ENCODE measurements at regions not wholly inside any gene's neighbourhood (a gene's known extent, or its start where the extent isn't known, plus 50 kb on each side); places are given as distances from the start of the nearest gene placed in this dataset.

DNA sequence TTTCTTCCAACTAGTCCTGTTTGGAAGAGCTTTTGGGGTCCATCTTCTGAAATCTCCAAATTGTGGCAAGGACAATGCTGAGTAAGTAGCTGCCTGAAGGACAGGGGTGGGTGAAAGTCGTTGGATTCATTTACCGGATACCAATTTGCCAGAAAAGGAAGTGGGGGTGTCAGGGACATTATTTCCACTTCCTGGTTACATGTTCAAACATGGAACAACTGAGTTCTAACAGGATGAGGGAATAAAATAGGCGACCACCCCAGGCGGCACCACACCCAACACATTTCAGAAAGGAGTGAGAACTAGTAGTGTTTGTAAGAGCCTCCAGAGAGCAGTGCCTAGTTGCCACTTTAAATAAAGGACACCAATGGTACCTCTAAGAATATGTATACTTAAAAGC is 158.6 kb upstream of the SERTAD2 start:
- TF ChIP-seq EP300 (IDR thresholded peaks at IDR 0.05; ENCODE audit: borderline replicate concordance) (no peak), YY1 (IDR thresholded peaks at IDR 0.05; ENCODE audit: low read depth) (no peak), TAF1 (IDR thresholded peaks at IDR 0.05; ENCODE audit: low read depth) (no peak), NFIC (IDR thresholded peaks at IDR 0.05) (no peak), FOXM1 (IDR thresholded peaks at IDR 0.05; ENCODE audit: borderline replicate concordance, low read depth) (no peak), TCF12 (IDR thresholded peaks at IDR 0.05; ENCODE audit: low read depth) (no peak), RAD21 (IDR thresholded peaks at IDR 0.05; ENCODE audit: low read depth) (no peak), TEAD4 (IDR thresholded peaks at IDR 0.05) (no peak), EGR1 (IDR thresholded peaks at IDR 0.05) (no peak), CEBPB (IDR thresholded peaks at IDR 0.05) (no peak), ZBTB7A (IDR thresholded peaks at IDR 0.05; ENCODE audit: low read depth) (no peak), MAX (IDR thresholded peaks at IDR 0.05) (no peak), CREB1 (IDR thresholded peaks at IDR 0.05; ENCODE audit: low read depth) (no peak), USF1 (IDR thresholded peaks at IDR 0.05) (no peak)
- TF ChIP-seq, protein P1, sequence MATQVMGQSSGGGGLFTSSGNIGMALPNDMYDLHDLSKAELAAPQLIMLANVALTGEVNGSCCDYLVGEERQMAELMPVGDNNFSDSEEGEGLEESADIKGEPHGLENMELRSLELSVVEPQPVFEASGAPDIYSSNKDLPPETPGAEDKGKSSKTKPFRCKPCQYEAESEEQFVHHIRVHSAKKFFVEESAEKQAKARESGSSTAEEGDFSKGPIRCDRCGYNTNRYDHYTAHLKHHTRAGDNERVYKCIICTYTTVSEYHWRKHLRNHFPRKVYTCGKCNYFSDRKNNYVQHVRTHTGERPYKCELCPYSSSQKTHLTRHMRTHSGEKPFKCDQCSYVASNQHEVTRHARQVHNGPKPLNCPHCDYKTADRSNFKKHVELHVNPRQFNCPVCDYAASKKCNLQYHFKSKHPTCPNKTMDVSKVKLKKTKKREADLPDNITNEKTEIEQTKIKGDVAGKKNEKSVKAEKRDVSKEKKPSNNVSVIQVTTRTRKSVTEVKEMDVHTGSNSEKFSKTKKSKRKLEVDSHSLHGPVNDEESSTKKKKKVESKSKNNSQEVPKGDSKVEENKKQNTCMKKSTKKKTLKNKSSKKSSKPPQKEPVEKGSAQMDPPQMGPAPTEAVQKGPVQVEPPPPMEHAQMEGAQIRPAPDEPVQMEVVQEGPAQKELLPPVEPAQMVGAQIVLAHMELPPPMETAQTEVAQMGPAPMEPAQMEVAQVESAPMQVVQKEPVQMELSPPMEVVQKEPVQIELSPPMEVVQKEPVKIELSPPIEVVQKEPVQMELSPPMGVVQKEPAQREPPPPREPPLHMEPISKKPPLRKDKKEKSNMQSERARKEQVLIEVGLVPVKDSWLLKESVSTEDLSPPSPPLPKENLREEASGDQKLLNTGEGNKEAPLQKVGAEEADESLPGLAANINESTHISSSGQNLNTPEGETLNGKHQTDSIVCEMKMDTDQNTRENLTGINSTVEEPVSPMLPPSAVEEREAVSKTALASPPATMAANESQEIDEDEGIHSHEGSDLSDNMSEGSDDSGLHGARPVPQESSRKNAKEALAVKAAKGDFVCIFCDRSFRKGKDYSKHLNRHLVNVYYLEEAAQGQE (IDR thresholded peaks at IDR 0.05; ENCODE audit: low read depth), result no peak

GRCh38 chr2:64814007-64814406 is 160.3 kb upstream of the SERTAD2 start:
- TF ChIP-seq TCF12 (IDR thresholded peaks at IDR 0.05; ENCODE audit: low read depth) (no peak), RAD21 (IDR thresholded peaks at IDR 0.05; ENCODE audit: low read depth) (no peak), EGR1 (IDR thresholded peaks at IDR 0.05) (no peak), EP300 (IDR thresholded peaks at IDR 0.05; ENCODE audit: borderline replicate concordance) (no peak), FOXM1 (IDR thresholded peaks at IDR 0.05; ENCODE audit: borderline replicate concordance, low read depth) (no peak), USF1 (IDR thresholded peaks at IDR 0.05) (no peak)

DNA sequence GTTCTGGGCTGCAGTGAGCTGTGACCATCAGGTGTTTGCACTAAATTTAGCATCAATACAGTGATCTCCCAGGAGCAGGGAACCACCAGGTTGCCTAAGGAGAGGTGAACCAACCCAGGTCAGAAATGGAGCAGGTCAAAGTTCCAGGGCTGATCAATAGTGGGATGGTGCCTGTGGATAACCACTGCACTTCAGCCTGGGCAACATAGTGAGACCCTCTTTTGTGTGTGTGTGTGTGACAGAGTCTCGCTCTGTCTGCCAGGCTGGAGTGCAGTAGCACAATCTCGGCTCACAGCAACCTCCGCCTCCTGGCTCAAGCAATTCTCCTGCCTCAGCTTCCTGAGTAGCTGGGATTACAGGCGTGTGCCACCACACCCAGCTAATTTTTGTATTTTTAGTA is 163.7 kb upstream of the SERTAD2 start:
- TF ChIP-seq CREB1 (IDR thresholded peaks at IDR 0.05; ENCODE audit: low read depth) (no peak), RAD21 (IDR thresholded peaks at IDR 0.05; ENCODE audit: low read depth) (no peak), YY1 (IDR thresholded peaks at IDR 0.05; ENCODE audit: low read depth) (no peak), CEBPB (IDR thresholded peaks at IDR 0.05) (no peak), TCF12 (IDR thresholded peaks at IDR 0.05; ENCODE audit: low read depth) (no peak), EP300 (IDR thresholded peaks at IDR 0.05; ENCODE audit: borderline replicate concordance) (no peak), USF1 (IDR thresholded peaks at IDR 0.05) (no peak), NFIC (IDR thresholded peaks at IDR 0.05) (no peak), MAX (IDR thresholded peaks at IDR 0.05) (no peak), ZBTB7A (IDR thresholded peaks at IDR 0.05; ENCODE audit: low read depth) (no peak), EGR1 (IDR thresholded peaks at IDR 0.05) (no peak), TEAD4 (IDR thresholded peaks at IDR 0.05) (no peak), TAF1 (IDR thresholded peaks at IDR 0.05; ENCODE audit: low read depth) (no peak), FOXM1 (IDR thresholded peaks at IDR 0.05; ENCODE audit: borderline replicate concordance, low read depth) (no peak)
- TF ChIP-seq, protein P1 (IDR thresholded peaks at IDR 0.05; ENCODE audit: low read depth), result no peak

DNA sequence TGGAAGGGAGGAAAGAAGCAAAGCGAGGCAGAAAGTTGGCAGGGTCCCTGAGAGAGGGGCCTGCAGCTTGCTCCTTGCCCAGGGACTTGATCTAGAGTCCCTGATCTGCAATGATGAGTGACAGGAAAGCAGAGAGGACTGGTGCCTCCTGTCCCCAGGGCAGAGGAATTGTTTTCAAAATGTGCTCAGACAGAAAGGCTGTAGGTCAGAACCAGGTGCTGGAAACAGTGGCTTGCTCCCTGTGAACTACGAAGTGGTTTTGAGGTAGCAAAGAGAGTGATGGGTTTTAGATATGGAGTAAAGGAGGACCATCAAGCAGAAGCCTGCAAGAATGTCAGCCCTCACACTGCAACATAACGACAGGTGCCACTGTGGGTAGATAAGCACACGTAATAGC is 164.9 kb upstream of the SERTAD2 start:
- TF ChIP-seq CEBPB (IDR thresholded peaks at IDR 0.05) (no peak), MAX (IDR thresholded peaks at IDR 0.05) (no peak), YY1 (IDR thresholded peaks at IDR 0.05; ENCODE audit: low read depth) (no peak), RAD21 (IDR thresholded peaks at IDR 0.05; ENCODE audit: low read depth) (no peak), EP300 (IDR thresholded peaks at IDR 0.05; ENCODE audit: borderline replicate concordance) (no peak), TAF1 (IDR thresholded peaks at IDR 0.05; ENCODE audit: low read depth) (no peak), USF1 (IDR thresholded peaks at IDR 0.05) (no peak), TEAD4 (IDR thresholded peaks at IDR 0.05) (no peak), FOXM1 (IDR thresholded peaks at IDR 0.05; ENCODE audit: borderline replicate concordance, low read depth) (no peak), TCF12 (IDR thresholded peaks at IDR 0.05; ENCODE audit: low read depth) (no peak), NFIC (IDR thresholded peaks at IDR 0.05) (no peak), EGR1 (IDR thresholded peaks at IDR 0.05) (no peak), ZBTB7A (IDR thresholded peaks at IDR 0.05; ENCODE audit: low read depth) (no peak), CREB1 (IDR thresholded peaks at IDR 0.05; ENCODE audit: low read depth) (no peak)
- TF ChIP-seq, protein P1 (IDR thresholded peaks at IDR 0.05; ENCODE audit: low read depth), result no peak

Measured in Ishikawa (cell line).